HepG2 (cell line): ENCODE measurements at regions not wholly inside any gene's neighbourhood (a gene's known extent, or its start where the extent isn't known, plus 50 kb on each side); places are given as distances from the start of the nearest gene placed in this dataset.

Experiments
- SP4 ChIP-seq: sonication (generic); formaldehyde crosslinking; IDR thresholded peaks from 2 replicates; pipeline ENCODE4 v1.8.1; 2023; ENCODE audit warnings: mild to moderate bottlenecking, missing genetic modification reagents
- ZNF589 ChIP-seq: sonication (generic); formaldehyde crosslinking; conservative IDR thresholded peaks from 2 replicates; pipeline ENCODE4 v1.8.0; 2022; ENCODE audit warnings: mild to moderate bottlenecking, moderate library complexity, missing genetic modification reagents
- ZNF674 ChIP-seq: sonication (generic); formaldehyde crosslinking; IDR thresholded peaks from 2 replicates; pipeline ENCODE4 v1.5.0; 2020; ENCODE audit warnings: low read depth, mild to moderate bottlenecking, missing genetic modification reagents
- TF ChIP-seq, protein P1 (sequence below): sonication (generic); formaldehyde crosslinking; IDR thresholded peaks from 2 replicates; pipeline ENCODE4 v1.9.0; 2021; ENCODE audit warnings: missing genetic modification reagents, mild to moderate bottlenecking, borderline replicate concordance
- TF ChIP-seq, protein P2 (sequence below): sonication (generic); formaldehyde crosslinking; IDR thresholded peaks from 2 replicates; pipeline ENCODE4 v1.5.1; 2020; ENCODE audit warnings: missing genetic modification reagents, mild to moderate bottlenecking, borderline replicate concordance
- TF ChIP-seq, protein P3 (sequence below): sonication (generic); formaldehyde crosslinking; IDR thresholded peaks from 2 replicates; pipeline ENCODE4 v1.9.0; 2021; ENCODE audit warnings: missing genetic modification reagents, borderline replicate concordance
- TF ChIP-seq, protein P4 (sequence below): sonication (generic); formaldehyde crosslinking; IDR thresholded peaks from 2 replicates; pipeline ENCODE4 v1.4.0; 2020; ENCODE audit warnings: missing genetic modification reagents

DNA sequence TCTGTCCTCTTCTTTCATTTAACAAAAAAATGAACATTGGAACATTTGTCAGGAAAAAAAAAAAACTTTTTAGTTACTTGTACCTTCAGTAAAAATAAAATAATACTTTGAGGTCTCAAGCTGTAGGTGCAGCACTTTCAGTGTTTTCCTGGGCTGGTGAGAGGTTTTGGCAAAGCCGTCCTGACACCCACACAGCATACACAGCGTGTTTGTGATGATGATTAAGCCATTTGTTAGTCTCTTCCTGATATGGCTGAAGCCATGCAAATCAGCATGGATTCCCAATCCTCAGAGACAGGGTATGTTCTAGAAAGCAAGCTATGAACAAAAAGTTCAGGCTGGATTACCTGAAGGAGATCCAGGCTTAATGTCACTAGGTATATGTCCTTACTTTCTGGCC is 236.8 kb downstream of the ZNF516 start (continued):
- TF ChIP-seq, protein P1, sequence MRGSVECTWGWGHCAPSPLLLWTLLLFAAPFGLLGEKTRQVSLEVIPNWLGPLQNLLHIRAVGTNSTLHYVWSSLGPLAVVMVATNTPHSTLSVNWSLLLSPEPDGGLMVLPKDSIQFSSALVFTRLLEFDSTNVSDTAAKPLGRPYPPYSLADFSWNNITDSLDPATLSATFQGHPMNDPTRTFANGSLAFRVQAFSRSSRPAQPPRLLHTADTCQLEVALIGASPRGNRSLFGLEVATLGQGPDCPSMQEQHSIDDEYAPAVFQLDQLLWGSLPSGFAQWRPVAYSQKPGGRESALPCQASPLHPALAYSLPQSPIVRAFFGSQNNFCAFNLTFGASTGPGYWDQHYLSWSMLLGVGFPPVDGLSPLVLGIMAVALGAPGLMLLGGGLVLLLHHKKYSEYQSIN (CRISPR knock-in tag): no peak
- TF ChIP-seq ZNF589 (CRISPR knock-in tag) (no peak), ZNF674 (no peak), SP4 (CRISPR knock-in tag) (no peak)
- TF ChIP-seq, protein P2, sequence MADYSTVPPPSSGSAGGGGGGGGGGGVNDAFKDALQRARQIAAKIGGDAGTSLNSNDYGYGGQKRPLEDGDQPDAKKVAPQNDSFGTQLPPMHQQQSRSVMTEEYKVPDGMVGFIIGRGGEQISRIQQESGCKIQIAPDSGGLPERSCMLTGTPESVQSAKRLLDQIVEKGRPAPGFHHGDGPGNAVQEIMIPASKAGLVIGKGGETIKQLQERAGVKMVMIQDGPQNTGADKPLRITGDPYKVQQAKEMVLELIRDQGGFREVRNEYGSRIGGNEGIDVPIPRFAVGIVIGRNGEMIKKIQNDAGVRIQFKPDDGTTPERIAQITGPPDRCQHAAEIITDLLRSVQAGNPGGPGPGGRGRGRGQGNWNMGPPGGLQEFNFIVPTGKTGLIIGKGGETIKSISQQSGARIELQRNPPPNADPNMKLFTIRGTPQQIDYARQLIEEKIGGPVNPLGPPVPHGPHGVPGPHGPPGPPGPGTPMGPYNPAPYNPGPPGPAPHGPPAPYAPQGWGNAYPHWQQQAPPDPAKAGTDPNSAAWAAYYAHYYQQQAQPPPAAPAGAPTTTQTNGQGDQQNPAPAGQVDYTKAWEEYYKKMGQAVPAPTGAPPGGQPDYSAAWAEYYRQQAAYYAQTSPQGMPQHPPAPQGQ (CRISPR knock-in tag): no peak
- TF ChIP-seq, protein P3, sequence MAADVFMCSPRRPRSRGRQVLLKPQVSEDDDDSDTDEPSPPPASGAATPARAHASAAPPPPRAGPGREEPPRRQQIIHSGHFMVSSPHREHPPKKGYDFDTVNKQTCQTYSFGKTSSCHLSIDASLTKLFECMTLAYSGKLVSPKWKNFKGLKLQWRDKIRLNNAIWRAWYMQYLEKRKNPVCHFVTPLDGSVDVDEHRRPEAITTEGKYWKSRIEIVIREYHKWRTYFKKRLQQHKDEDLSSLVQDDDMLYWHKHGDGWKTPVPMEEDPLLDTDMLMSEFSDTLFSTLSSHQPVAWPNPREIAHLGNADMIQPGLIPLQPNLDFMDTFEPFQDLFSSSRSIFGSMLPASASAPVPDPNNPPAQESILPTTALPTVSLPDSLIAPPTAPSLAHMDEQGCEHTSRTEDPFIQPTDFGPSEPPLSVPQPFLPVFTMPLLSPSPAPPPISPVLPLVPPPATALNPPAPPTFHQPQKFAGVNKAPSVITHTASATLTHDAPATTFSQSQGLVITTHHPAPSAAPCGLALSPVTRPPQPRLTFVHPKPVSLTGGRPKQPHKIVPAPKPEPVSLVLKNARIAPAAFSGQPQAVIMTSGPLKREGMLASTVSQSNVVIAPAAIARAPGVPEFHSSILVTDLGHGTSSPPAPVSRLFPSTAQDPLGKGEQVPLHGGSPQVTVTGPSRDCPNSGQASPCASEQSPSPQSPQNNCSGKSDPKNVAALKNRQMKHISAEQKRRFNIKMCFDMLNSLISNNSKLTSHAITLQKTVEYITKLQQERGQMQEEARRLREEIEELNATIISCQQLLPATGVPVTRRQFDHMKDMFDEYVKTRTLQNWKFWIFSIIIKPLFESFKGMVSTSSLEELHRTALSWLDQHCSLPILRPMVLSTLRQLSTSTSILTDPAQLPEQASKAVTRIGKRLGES (CRISPR knock-in tag): no peak
- TF ChIP-seq, protein P4, sequence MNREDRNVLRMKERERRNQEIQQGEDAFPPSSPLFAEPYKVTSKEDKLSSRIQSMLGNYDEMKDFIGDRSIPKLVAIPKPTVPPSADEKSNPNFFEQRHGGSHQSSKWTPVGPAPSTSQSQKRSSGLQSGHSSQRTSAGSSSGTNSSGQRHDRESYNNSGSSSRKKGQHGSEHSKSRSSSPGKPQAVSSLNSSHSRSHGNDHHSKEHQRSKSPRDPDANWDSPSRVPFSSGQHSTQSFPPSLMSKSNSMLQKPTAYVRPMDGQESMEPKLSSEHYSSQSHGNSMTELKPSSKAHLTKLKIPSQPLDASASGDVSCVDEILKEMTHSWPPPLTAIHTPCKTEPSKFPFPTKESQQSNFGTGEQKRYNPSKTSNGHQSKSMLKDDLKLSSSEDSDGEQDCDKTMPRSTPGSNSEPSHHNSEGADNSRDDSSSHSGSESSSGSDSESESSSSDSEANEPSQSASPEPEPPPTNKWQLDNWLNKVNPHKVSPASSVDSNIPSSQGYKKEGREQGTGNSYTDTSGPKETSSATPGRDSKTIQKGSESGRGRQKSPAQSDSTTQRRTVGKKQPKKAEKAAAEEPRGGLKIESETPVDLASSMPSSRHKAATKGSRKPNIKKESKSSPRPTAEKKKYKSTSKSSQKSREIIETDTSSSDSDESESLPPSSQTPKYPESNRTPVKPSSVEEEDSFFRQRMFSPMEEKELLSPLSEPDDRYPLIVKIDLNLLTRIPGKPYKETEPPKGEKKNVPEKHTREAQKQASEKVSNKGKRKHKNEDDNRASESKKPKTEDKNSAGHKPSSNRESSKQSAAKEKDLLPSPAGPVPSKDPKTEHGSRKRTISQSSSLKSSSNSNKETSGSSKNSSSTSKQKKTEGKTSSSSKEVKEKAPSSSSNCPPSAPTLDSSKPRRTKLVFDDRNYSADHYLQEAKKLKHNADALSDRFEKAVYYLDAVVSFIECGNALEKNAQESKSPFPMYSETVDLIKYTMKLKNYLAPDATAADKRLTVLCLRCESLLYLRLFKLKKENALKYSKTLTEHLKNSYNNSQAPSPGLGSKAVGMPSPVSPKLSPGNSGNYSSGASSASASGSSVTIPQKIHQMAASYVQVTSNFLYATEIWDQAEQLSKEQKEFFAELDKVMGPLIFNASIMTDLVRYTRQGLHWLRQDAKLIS (CRISPR knock-in tag): no peak
